ENCODE measurements at regions not wholly inside any gene's neighbourhood (a gene's known extent, or its start where the extent isn't known, plus 50 kb on each side); places are given as distances from the start of the nearest gene placed in this dataset.

DNA sequence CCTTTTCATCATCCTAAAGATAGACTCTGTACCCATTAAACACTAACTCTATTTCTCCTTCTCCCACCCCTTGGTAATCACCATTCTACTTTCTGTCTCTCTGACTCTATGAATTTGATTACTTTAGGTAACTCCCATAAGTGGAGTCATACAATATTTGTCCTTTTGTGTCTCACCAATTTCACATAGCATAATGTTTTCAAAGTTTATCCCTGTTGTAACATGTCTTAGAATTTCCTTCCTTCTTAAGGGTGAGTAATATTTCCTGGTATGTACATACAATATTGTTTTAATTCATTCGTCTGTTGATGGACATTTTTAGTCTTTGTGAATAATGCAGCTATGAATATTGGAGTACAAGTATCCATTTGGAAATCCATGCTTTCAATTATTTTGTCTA is 50.9 kb upstream of the CDCA7L start:
- Histone ChIP-seq H3K4me3 (ENCODE audit: low read length) (no peak overlapping the region), H3K27ac (ENCODE audit: low read depth, low read length) (no peak overlapping the region), H3K27me3 (ENCODE audit: control insufficient read depth in 2 of 2, insufficient read depth in 2 of 2, low read length in 2 of 2) (no peaks in the 10 kb centered on the region), H3K36me3 (ENCODE audit: control insufficient read depth in 2 of 3, insufficient read depth in 3 of 3, low read length in 3 of 3) (no peaks in the 10 kb centered on the region), H3K9me3 (ENCODE audit: control insufficient read depth in 2 of 3, low read length in 3 of 3) (no peaks in the 10 kb centered on the region), H3K4me1 (ENCODE audit: control insufficient read depth in 2 of 2, insufficient read depth in 2 of 2, low read length in 2 of 2) (no peaks in the 10 kb centered on the region)
- Mint-ChIP-seq H3K4me1 (peaks cover 0 to 7% (median 2%) of the 10 kb centered on the region in 7 donors), H3K9me3 (peaks cover 0 to 2% (median 0%) of the 10 kb centered on the region in 11 donors), H3K27me3 (peaks cover 0 to 11% (median 5%) of the 10 kb centered on the region in 5 donors), H3K4me3 (no peak overlapping the region), H3K36me3 (no peaks in the 10 kb centered on the region), H3K27ac (no peak overlapping the region)
- CTCF ChIA-PET = no interaction called here
- ATAC-seq (no peak), DNase-seq (no peak)
- intact Hi-C loops (cut with micrococcal nuclease) = no loop called here
- POLR2A ChIA-PET = no interaction called here

Measured in naive thymus-derived CD4-positive, alpha-beta T cell (primary cell).